HepG2 (cell line): ENCODE measurements at regions not wholly inside any gene's neighbourhood (a gene's known extent, or its start where the extent isn't known, plus 50 kb on each side); places are given as distances from the start of the nearest gene placed in this dataset.

Experiments used
- CTCF ChIP-seq: sonication (generic); formaldehyde crosslinking; IDR thresholded peaks from 2 replicates; pipeline ENCODE4 v1.5.0; 2020; ENCODE audit warnings: mild to moderate bottlenecking, missing genetic modification reagents, moderate library complexity
- EHMT2 ChIP-seq: fragments of 200-600 bp; sonication (generic); IDR thresholded peaks from 2 replicates; pipeline ENCODE4 v1.7.0; 2017; ENCODE audit warnings: antibody characterized with exemption, low read depth, low read length, borderline replicate concordance
- HNRNPUL1 ChIP-seq: fragments of 200-400 bp; formaldehyde crosslinking; IDR thresholded peaks from 2 replicates; pipeline ENCODE4 v1.6.1; 2017; ENCODE audit warnings: low read depth, mild to moderate bottlenecking, low read length, moderate library complexity
- JUN ChIP-seq: sonication (generic); formaldehyde crosslinking; IDR thresholded peaks from 2 replicates; pipeline ENCODE4 v1.4.0; 2020; ENCODE audit warnings: mild to moderate bottlenecking, missing genetic modification reagents
- KAT8 ChIP-seq: IDR thresholded peaks from 2 replicates; pipeline ENCODE4 v1.6.1; 2016; ENCODE audit warnings: missing genetic modification reagents, missing compliant biosample characterization
- ZSCAN25 ChIP-seq: sonication (generic); formaldehyde crosslinking; IDR thresholded peaks from 2 replicates; pipeline ENCODE4 v1.8.0; 2022; ENCODE audit warnings: mild to moderate bottlenecking, missing genetic modification reagents
- TF ChIP-seq, protein P1 (sequence below): IDR thresholded peaks from 2 replicates; pipeline ENCODE4 v1.6.1; 2016; ENCODE audit warnings: missing compliant biosample characterization, missing genetic modification reagents, borderline replicate concordance
- TF ChIP-seq, protein P2 (sequence below): sonication (generic); formaldehyde crosslinking; IDR thresholded peaks from 2 replicates; pipeline ENCODE4 v1.9.0; 2021; ENCODE audit warnings: missing genetic modification reagents, borderline replicate concordance
- TF ChIP-seq, protein P3 (sequence below): sonication (generic); formaldehyde crosslinking; IDR thresholded peaks from 2 replicates; pipeline ENCODE4 v1.8.0; 2022; ENCODE audit warnings: mild to moderate bottlenecking, missing genetic modification reagents; ENCODE audit not compliant: insufficient replicate concordance

DNA sequence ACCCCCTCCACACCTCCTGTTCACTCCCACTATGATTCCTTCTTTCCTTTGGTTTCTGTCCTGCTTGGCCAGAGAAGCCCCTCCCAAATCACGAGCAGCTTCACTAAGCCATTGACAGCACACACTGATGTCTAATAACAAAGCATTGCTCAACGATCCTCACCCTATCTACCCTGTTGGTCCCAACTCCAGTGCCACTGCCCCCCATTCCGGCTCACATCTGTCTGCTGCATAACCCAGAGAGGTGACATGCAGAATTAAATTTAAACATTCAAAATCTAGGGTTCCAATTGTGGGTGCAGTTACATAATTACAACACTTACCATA, 236.9 kb downstream of the TTLL7 start:
- no peak for TF ChIP-seq ZSCAN25 (CRISPR knock-in tag)
- no peak for TF ChIP-seq JUN (CRISPR knock-in tag)
- no peak for TF ChIP-seq EHMT2
- TF ChIP-seq, protein P1, sequence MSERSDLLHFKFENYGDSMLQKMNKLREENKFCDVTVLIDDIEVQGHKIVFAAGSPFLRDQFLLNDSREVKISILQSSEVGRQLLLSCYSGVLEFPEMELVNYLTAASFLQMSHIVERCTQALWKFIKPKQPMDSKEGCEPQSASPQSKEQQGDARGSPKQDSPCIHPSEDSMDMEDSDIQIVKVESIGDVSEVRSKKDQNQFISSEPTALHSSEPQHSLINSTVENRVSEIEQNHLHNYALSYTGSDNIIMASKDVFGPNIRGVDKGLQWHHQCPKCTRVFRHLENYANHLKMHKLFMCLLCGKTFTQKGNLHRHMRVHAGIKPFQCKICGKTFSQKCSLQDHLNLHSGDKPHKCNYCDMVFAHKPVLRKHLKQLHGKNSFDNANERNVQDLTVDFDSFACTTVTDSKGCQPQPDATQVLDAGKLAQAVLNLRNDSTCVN: no peak
- no peak for TF ChIP-seq KAT8
- no peak for TF ChIP-seq CTCF (CRISPR knock-in tag)
- TF ChIP-seq HNRNPUL1: no peak
- TF ChIP-seq, protein P2, sequence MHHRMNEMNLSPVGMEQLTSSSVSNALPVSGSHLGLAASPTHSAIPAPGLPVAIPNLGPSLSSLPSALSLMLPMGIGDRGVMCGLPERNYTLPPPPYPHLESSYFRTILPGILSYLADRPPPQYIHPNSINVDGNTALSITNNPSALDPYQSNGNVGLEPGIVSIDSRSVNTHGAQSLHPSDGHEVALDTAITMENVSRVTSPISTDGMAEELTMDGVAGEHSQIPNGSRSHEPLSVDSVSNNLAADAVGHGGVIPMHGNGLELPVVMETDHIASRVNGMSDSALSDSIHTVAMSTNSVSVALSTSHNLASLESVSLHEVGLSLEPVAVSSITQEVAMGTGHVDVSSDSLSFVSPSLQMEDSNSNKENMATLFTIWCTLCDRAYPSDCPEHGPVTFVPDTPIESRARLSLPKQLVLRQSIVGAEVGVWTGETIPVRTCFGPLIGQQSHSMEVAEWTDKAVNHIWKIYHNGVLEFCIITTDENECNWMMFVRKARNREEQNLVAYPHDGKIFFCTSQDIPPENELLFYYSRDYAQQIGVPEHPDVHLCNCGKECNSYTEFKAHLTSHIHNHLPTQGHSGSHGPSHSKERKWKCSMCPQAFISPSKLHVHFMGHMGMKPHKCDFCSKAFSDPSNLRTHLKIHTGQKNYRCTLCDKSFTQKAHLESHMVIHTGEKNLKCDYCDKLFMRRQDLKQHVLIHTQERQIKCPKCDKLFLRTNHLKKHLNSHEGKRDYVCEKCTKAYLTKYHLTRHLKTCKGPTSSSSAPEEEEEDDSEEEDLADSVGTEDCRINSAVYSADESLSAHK (CRISPR knock-in tag): no peak
- TF ChIP-seq, protein P3, sequence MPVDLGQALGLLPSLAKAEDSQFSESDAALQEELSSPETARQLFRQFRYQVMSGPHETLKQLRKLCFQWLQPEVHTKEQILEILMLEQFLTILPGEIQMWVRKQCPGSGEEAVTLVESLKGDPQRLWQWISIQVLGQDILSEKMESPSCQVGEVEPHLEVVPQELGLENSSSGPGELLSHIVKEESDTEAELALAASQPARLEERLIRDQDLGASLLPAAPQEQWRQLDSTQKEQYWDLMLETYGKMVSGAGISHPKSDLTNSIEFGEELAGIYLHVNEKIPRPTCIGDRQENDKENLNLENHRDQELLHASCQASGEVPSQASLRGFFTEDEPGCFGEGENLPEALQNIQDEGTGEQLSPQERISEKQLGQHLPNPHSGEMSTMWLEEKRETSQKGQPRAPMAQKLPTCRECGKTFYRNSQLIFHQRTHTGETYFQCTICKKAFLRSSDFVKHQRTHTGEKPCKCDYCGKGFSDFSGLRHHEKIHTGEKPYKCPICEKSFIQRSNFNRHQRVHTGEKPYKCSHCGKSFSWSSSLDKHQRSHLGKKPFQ (CRISPR knock-in tag): no peak
